DND-41 (cell line): ENCODE measurements at regions not wholly inside any gene's neighbourhood (a gene's known extent, or its start where the extent isn't known, plus 50 kb on each side); places are given as distances from the start of the nearest gene placed in this dataset.

ENCODE experiments used
- CTCF ChIP-seq: IDR thresholded peaks from 2 replicates; pipeline ENCODE4 v1.5.1; 2012; ENCODE audit warnings: borderline replicate concordance, low read length, moderate library complexity, mild to moderate bottlenecking; ENCODE audit not compliant: poor library complexity, severe bottlenecking; ENCODE audit errors: extremely low read depth
- EZH2 ChIP-seq: IDR thresholded peaks from 3 replicates; pipeline ENCODE4 v1.6.1; 2012; ENCODE audit warnings: borderline replicate concordance, low read depth, mild to moderate bottlenecking, moderate library complexity, low read length, inconsistent platforms; ENCODE audit not compliant: severe bottlenecking

- TF ChIP-seq CTCF (no peak), EZH2 (no peak)
These were observed 1195.3 kb upstream of the NUDT12 start for GRCh38 chr5:104757915-104758314.
